GM18870 (cell line): ENCODE measurements at regions not wholly inside any gene's neighbourhood (a gene's known extent, or its start where the extent isn't known, plus 50 kb on each side); places are given as distances from the start of the nearest gene placed in this dataset.
A peak's percentile ranks its signal among the peaks of the same experiment; 100 is the strongest.
"Not testable (repeated sequence)": the region's sequence is repeated elsewhere in the genome, so short reads cannot be mapped to it uniquely, and the experiment has no call there.

Experiments used
- ATAC-seq: cut with Tn5 transposase; IDR thresholded peaks from one replicate; pipeline ENCODE4 v1.9.1; 2021; ENCODE audit warnings: moderate library complexity; ENCODE audit not compliant: unreplicated experiment

DNA sequence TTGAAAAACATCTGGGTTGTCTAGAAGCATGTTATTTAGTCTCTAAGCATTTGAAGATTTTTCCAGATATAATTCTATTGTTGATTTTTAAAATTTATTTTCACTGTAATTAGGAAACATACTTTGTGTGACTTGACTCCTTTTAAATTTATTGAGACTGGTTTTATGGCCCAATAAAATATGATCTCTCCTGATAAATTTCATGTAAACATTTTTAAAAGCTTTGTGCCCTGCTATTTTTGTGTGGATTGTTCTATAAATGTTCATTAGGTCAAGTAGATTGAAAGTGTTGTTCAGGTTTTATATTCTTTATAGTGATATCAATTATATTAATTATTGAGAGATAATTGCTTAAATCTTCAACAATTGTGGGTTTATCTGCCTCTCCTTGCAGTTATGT lies 105.4 kb downstream of the RFX6 start:
- ATAC-seq, result no peak

DNA sequence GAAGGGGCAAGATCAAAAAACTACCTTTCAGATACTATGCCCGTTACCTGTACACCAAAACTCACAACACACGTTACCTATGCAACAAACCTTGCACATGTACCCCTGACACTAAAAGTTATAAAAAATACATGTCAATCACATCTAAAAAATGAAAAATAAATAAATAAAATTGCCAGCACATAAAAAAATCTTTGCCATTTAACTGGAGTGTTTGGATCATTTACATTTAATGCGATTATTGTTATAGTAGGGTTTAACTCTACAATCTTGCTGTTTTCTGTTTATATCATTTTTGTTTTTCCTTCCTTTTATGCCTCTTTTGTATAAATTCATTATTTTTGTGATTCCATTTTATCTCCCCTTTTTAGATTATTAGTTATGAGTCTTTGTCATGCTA lies 106.3 kb downstream of the RFX6 start:
- ATAC-seq, result no peak

GRCh38 chr6:116986819-116987218 lies 109.8 kb downstream of the RFX6 start:
- ATAC-seq, result no peak

GRCh38 chr6:116990679-116991078 lies 113.6 kb downstream of the RFX6 start:
- no peak for ATAC-seq

GRCh38 chr6:116992546-116992945 lies 115.5 kb downstream of the RFX6 start:
- no peak for ATAC-seq

GRCh38 chr6:116994447-116994846 lies 117.4 kb downstream of the RFX6 start:
- ATAC-seq, result no peak

DNA sequence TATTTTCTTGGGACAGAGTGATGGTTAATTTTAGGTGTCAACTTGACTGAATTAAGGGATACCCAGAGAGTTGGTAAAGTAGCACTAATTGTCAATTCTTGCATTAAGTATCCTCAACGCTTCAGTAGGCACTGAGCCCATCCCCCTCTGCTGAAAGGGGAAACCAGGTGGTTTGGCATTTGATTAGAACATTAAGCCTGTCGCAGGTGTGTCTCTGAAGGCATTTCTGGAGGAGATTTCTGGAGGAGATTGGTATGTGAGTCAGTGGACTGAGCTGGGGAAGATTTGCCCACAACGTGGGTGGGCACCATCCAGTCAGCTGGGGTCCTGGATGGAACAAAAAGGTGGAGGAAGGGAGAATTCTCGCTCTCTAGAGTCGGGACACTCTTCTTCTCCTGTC lies 119.8 kb downstream of the RFX6 start:
- no peak for ATAC-seq

- no peak for ATAC-seq
Observed at GRCh38 chr6:116997496-116997895, 120.5 kb downstream of the RFX6 start.

GRCh38 chr6:117007659-117008058 lies 130.6 kb downstream of the RFX6 start:
- ATAC-seq, result no peak

GRCh38 chr6:117008618-117009017 lies 131.6 kb downstream of the RFX6 start:
- ATAC-seq, result peak; percentile 96

- ATAC-seq, result not testable (repeated sequence)
Observed at GRCh38 chr6:117014641-117015473, 137.8 kb downstream of the RFX6 start.

DNA sequence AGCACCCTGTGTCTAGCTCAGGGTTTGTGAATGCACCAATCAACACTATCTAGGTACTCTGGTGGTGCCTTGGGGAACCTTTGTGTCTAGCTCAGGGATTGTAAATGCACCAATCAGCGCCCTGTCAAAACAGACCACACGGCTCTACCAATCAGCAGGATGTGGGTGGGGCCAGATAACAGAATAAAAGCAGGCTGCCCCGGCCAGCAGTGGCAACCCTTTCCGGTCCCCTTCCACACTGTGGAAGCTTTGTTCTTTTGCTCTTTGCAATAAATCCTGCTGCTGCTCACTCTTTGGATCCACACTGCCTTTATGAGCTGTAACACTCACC lies 138.4 kb downstream of the RFX6 start:
- not testable (repeated sequence) for ATAC-seq

- ATAC-seq, result no peak
Observed at GRCh38 chr6:117018771-117019170, 141.7 kb downstream of the RFX6 start.

- ATAC-seq, result no peak
Observed at GRCh38 chr6:117022774-117023173, 145.7 kb downstream of the RFX6 start.

GRCh38 chr6:117025310-117025709 lies 148.3 kb downstream of the RFX6 start:
- no peak for ATAC-seq

DNA sequence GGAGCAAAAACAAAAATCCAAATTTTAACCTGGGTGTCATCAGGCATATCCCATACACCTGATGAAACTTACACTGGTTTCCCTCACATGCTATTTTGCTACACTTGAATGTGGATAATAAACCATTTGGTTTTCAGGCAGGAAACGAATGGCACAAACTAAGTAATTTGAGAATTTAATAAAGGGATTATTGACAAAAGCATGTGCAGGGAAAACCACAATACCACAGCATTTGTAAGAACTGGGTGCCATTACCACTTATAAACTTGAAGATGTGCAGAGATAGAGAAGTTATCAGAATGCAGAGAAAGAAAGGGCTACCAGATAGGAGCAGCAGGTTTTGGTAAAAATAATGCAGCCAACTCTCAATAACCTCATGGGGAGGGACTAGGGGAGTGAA lies 151.2 kb downstream of the RFX6 start:
- ATAC-seq, result no peak

DNA sequence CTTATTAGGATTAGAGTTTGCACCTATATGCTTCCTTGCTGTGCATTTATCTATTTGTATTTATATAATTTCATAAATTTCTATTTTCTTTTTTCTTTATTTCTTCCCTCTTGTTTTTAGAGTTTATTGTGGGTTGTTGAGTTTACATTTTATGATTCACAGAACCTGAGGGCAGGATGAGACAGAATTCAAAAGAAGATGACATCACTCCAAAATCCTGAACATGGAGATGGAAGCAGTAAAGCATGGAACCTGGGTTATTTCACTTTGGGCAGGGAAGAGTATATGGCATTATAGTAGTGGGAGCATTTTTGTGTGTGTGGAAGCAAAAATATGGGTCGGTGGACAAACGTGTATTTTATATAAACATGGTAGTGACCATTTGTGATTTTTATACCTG lies 157.5 kb downstream of the RFX6 start:
- no peak for ATAC-seq

- ATAC-seq, result no peak
Observed at GRCh38 chr6:117034971-117035370, 157.9 kb downstream of the RFX6 start.

DNA sequence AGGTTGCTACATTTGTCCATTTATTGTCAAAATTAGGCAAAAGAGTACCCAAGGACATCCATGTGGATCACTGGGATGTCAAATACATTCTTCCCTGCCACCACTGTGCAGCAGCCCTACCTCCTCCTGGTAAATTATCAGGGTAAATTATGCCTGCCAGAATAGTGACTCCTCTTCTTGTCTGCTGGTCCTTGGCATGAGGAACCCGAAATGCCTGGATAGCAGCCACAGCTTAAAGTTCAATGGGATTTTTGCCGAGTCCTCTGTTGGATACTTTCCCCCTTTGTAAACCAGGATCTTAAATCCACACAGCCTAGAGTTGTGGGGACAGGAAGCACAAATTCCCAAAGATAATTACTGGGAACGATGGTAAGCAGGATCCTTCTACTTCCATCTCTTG lies 173.3 kb downstream of the RFX6 start:
- ATAC-seq, result no peak

- ATAC-seq, result no peak
Observed at GRCh38 chr6:117072134-117072533, 193.2 kb upstream of the VGLL2 start.

GRCh38 chr6:117072781-117073180 lies 192.6 kb upstream of the VGLL2 start:
- no peak for ATAC-seq

DNA sequence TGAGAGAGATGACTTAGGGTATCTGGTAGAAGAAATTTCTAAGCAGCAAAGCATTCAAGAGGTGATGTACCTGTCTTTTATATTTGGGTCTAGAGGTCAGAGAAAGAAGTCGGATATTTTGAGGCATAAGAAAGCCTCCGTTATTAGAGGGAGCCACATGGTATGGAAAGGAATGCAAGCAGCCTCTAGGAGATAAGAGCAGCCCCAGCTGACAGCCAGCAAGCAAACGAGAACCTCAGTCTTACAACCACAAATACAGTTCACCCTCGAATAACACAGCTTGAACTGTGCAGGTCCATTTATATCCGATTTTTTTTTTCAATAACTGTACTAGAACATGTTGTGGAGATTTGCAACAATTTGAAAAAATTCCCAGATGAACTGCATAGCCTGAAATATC lies 190.7 kb upstream of the VGLL2 start:
- no peak for ATAC-seq

DNA sequence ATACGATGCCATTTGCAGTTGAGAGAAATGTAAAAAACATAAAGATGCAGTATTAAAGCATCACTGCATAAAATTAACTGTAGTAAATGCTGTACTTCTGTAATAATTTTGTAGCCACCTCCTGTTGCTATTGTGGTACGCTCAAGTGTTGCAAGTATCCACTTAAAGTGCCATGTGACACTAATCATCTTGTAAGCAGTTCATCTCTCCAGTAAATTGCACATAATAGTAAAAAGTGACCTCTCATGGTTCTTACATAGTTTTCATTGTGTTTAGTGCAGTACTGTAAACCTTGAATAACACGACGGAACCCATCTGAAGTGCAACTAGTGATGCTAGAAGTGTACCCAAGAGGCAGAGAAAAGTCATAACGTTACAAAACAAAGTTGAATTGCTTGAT lies 190.1 kb upstream of the VGLL2 start:
- no peak for ATAC-seq
